Left renal pelvis (tissue), 4 donors: ENCODE measurements at regions not wholly inside any gene's neighbourhood (a gene's known extent, or its start where the extent isn't known, plus 50 kb on each side); places are given as distances from the start of the nearest gene placed in this dataset.
"Not testable (repeated sequence)": the region's sequence is repeated elsewhere in the genome, so short reads cannot be mapped to it uniquely, and the experiment has no call there.

Experiments used
- DNase-seq, 4 donors: peaks; one replicate each; pipeline ENCODE4 v3.0.0-alpha.2; 2013; ENCODE audit warnings: low read depth in 4 of 4, low spot score in 3 of 4

GRCh38 chr1:222941425-222941824, 126.6 kb downstream of the DISP1 start:
- no peak for DNase-seq

GRCh38 chr1:222946436-222946835, 131.6 kb downstream of the DISP1 start:
- no peak for DNase-seq

GRCh38 chr1:222948079-222948478, 133.2 kb downstream of the DISP1 start:
- no peak for DNase-seq

- DNase-seq, result no peak
Measured at GRCh38 chr1:222950892-222951291, 136.1 kb downstream of the DISP1 start.

- no peak for DNase-seq
Measured at GRCh38 chr1:222953585-222953984, 138.7 kb downstream of the DISP1 start.

GRCh38 chr1:222955964-222956363, 141.1 kb downstream of the DISP1 start:
- no peak for DNase-seq

GRCh38 chr1:222956601-222957000, 141.8 kb downstream of the DISP1 start:
- no peak for DNase-seq

- no peak for DNase-seq
Measured at GRCh38 chr1:222967466-222968240, 152.8 kb downstream of the DISP1 start.

GRCh38 chr1:222970040-222970439, 155.2 kb downstream of the DISP1 start:
- no peak for DNase-seq

GRCh38 chr1:222970711-222971110, 155.9 kb downstream of the DISP1 start:
- DNase-seq, result no peak

- DNase-seq, result no peak
Measured at GRCh38 chr1:222971146-222971545, 156.3 kb downstream of the DISP1 start.

- no peak for DNase-seq
Measured at GRCh38 chr1:222973561-222973960, 158.7 kb downstream of the DISP1 start.

GRCh38 chr1:222974496-222974895, 159.7 kb downstream of the DISP1 start:
- no peak for DNase-seq

GRCh38 chr1:222975472-222976122, 160.8 kb downstream of the DISP1 start:
- no peak for DNase-seq

GRCh38 chr1:222976453-222976852, 161.6 kb downstream of the DISP1 start:
- DNase-seq, result no peak

GRCh38 chr1:222977294-222977693, 162.5 kb downstream of the DISP1 start:
- not testable (repeated sequence) for DNase-seq

GRCh38 chr1:222979561-222979960, 163.5 kb downstream of the TLR5 start:
- no peak for DNase-seq

GRCh38 chr1:222987674-222988076, 155.4 kb downstream of the TLR5 start:
- no peak for DNase-seq

GRCh38 chr1:222989443-222989842, 153.6 kb downstream of the TLR5 start:
- DNase-seq, result no peak

- no peak for DNase-seq
Measured at GRCh38 chr1:222991177-222991576, 151.9 kb downstream of the TLR5 start.

- DNase-seq, result no peak
Measured at GRCh38 chr1:222991908-222992307, 151.1 kb downstream of the TLR5 start.

- no peak for DNase-seq
Measured at GRCh38 chr1:222994511-222995235, 148.4 kb downstream of the TLR5 start.
